MM.1S (cell line): ENCODE measurements at regions not wholly inside any gene's neighbourhood (a gene's known extent, or its start where the extent isn't known, plus 50 kb on each side); places are given as distances from the start of the nearest gene placed in this dataset.

Experiments
- DNase-seq: peaks from one replicate; pipeline ENCODE4 v3.0.0-alpha.2; 2015
- H2AFZ ChIP-seq: fragments of 300-600 bp; sonication (generic); 2 replicates; pipeline ENCODE4 v1.6.0; 2016; ENCODE audit warnings: antibody characterized with exemption, low read length
- H3F3A ChIP-seq: fragments of 300-600 bp; sonication (generic); 2 replicates; pipeline ENCODE4 v1.6.1; 2016; ENCODE audit warnings: mild to moderate bottlenecking, antibody characterized with exemption, low read length, moderate library complexity, mixed read lengths; ENCODE audit not compliant: insufficient read depth
- H3K27ac ChIP-seq: fragments of 300-600 bp; sonication (generic); 2 replicates; pipeline ENCODE4 v1.5.1; 2016; ENCODE audit warnings: mild to moderate bottlenecking, low read length
- H3K27me3 ChIP-seq: fragments of 300-600 bp; sonication (generic); replicated peaks from 2 replicates; pipeline ENCODE4 v1.6.0; 2016; ENCODE audit warnings: low read length; ENCODE audit not compliant: insufficient read depth
- H3K36me3 ChIP-seq: fragments of 300-600 bp; sonication (generic); replicated peaks from 2 replicates; pipeline ENCODE4 v1.6.1; 2016; ENCODE audit warnings: mild to moderate bottlenecking, low read length, mixed read lengths; ENCODE audit not compliant: insufficient read depth
- H3K4me1 ChIP-seq: fragments of 300-600 bp; sonication (generic); 2 replicates; pipeline ENCODE4 v1.6.1; 2016; ENCODE audit warnings: low read length, mixed read lengths
- H3K4me2 ChIP-seq: fragments of 300-600 bp; sonication (generic); 2 replicates; pipeline ENCODE4 v1.6.0; 2016; ENCODE audit warnings: low read depth, low read length
- H3K4me3 ChIP-seq: fragments of 300-600 bp; sonication (generic); 2 replicates; pipeline ENCODE4 v1.5.1; 2016; ENCODE audit warnings: low read length, mixed read lengths
- H3K79me2 ChIP-seq: fragments of 300-600 bp; sonication (generic); 2 replicates; pipeline ENCODE4 v1.6.1; 2016; ENCODE audit warnings: mixed run types, low read length, mixed read lengths
- H3K9ac ChIP-seq: fragments of 300-600 bp; sonication (generic); 2 replicates; pipeline ENCODE4 v1.6.1; 2016; ENCODE audit warnings: low read length, mixed read lengths
- H3K9me2 ChIP-seq: fragments of 300-600 bp; sonication (generic); replicated peaks from 2 replicates; pipeline ENCODE4 v1.6.1; 2016; ENCODE audit warnings: mild to moderate bottlenecking, low read length, mixed read lengths; ENCODE audit not compliant: insufficient read depth
- H3K9me3 ChIP-seq: fragments of 300-600 bp; sonication (generic); replicated peaks from 2 replicates; pipeline ENCODE4 v1.6.1; 2016; ENCODE audit warnings: mild to moderate bottlenecking, low read length, mixed read lengths; ENCODE audit not compliant: insufficient read depth
- H4K20me1 ChIP-seq: fragments of 300-600 bp; sonication (generic); 2 replicates; pipeline ENCODE4 v1.6.1; 2016; ENCODE audit warnings: mild to moderate bottlenecking, low read length, moderate library complexity, mixed read lengths; ENCODE audit not compliant: insufficient read depth
- CTCF ChIP-seq: fragments of 300-600 bp; sonication (generic); IDR thresholded peaks from 2 replicates; pipeline ENCODE4 v1.5.1; 2016; ENCODE audit warnings: antibody characterized with exemption, low read length, mixed read lengths
- EZH2 ChIP-seq: fragments of 300-600 bp; sonication (generic); optimal IDR thresholded peaks from 2 replicates; pipeline ENCODE3; 2017; ENCODE audit warnings: low read depth, mild to moderate bottlenecking, antibody characterized with exemption, low read length, mixed read lengths
- EZH2phosphoT487 ChIP-seq: fragments of 300-600 bp; sonication (generic); IDR thresholded peaks from 2 replicates; pipeline ENCODE4 v1.6.1; 2018; ENCODE audit warnings: antibody characterized with exemption, low read length

DNA sequence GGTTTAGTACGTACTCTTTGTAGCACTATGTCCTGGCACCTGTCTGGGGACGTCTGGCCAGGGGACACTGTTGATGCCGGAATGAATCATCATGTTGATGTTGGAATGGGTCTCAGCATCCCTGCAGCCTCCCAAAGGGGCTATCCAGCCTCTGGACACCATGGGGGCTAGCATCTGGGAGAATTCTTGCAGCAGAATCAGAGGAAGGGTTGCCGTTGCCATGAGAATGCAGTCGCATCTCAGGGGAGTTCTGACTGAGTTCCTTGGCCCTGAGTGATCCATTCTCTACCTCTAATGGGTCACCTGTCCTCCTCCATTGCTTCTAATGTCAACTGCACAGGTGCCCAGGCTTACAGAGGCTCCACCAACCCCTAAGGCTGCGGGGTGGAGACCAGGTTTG lies 129.1 kb downstream of the UQCRFS1 start:
- no peak overlapping the region for H2AFZ ChIP-seq
- H3K4me2 ChIP-seq, result no peak overlapping the region
- H3K79me2 ChIP-seq, result no peaks in the 10 kb centered on the region
- TF ChIP-seq CTCF (no peak), EZH2 (no peak), EZH2phosphoT487 (no peak)
- DNase-seq, result no peak
- H3K9me3 ChIP-seq, result no peaks in the 10 kb centered on the region
- H3K9ac ChIP-seq, result no peak overlapping the region
- peaks cover 41% of the 10 kb centered on the region for H3K27me3 ChIP-seq
- no peaks in the 10 kb centered on the region for H3K36me3 ChIP-seq
- H3K9me2 ChIP-seq, result no peaks in the 10 kb centered on the region
- H3F3A ChIP-seq, result no peaks in the 10 kb centered on the region
- no peaks in the 10 kb centered on the region for H4K20me1 ChIP-seq
- no peak overlapping the region for H3K4me3 ChIP-seq
- H3K4me1 ChIP-seq, result no peaks in the 10 kb centered on the region
- H3K27ac ChIP-seq, result no peak overlapping the region

- Histone ChIP-seq H3K27me3 (peaks cover 20% of the 10 kb centered on the region), H3K79me2 (no peaks in the 10 kb centered on the region), H3K9me3 (no peaks in the 10 kb centered on the region), H3K4me1 (no peaks in the 10 kb centered on the region), H3K4me2 (no peak overlapping the region), H3K9ac (no peak overlapping the region), H3K4me3 (no peak overlapping the region), H3K36me3 (no peaks in the 10 kb centered on the region), H2AFZ (no peak overlapping the region), H3K9me2 (no peaks in the 10 kb centered on the region), H3K27ac (no peak overlapping the region), H4K20me1 (no peaks in the 10 kb centered on the region), H3F3A (no peaks in the 10 kb centered on the region)
- DNase-seq, result no peak
- TF ChIP-seq CTCF, result no peak
- TF ChIP-seq EZH2, result no peak
- TF ChIP-seq EZH2phosphoT487, result no peak
Observed at GRCh38 chr19:29079356-29080032, 133.5 kb downstream of the UQCRFS1 start.

GRCh38 chr19:29076963-29077362 lies 136.0 kb downstream of the UQCRFS1 start:
- H3F3A ChIP-seq, result no peaks in the 10 kb centered on the region
- no peak for DNase-seq
- H3K27me3 ChIP-seq, result peaks cover 9% of the 10 kb centered on the region
- H3K36me3 ChIP-seq, result no peaks in the 10 kb centered on the region
- H3K9me3 ChIP-seq, result no peaks in the 10 kb centered on the region
- no peak overlapping the region for H3K4me3 ChIP-seq
- no peaks in the 10 kb centered on the region for H4K20me1 ChIP-seq
- H3K79me2 ChIP-seq, result no peaks in the 10 kb centered on the region
- H3K4me1 ChIP-seq, result no peaks in the 10 kb centered on the region
- H3K9me2 ChIP-seq, result no peaks in the 10 kb centered on the region
- H3K4me2 ChIP-seq, result no peak overlapping the region
- TF ChIP-seq CTCF (no peak), EZH2 (no peak), EZH2phosphoT487 (no peak)
- no peak overlapping the region for H2AFZ ChIP-seq
- no peak overlapping the region for H3K9ac ChIP-seq
- H3K27ac ChIP-seq, result no peak overlapping the region
